HG03045 (cell line): ENCODE measurements at regions not wholly inside any gene's neighbourhood (a gene's known extent, or its start where the extent isn't known, plus 50 kb on each side); places are given as distances from the start of the nearest gene placed in this dataset.

Source experiments
- ATAC-seq: cut with Tn5 transposase; IDR thresholded peaks from one replicate; pipeline ENCODE4 v1.9.1; 2021; ENCODE audit warnings: mild to moderate bottlenecking, moderate library complexity; ENCODE audit not compliant: unreplicated experiment

DNA sequence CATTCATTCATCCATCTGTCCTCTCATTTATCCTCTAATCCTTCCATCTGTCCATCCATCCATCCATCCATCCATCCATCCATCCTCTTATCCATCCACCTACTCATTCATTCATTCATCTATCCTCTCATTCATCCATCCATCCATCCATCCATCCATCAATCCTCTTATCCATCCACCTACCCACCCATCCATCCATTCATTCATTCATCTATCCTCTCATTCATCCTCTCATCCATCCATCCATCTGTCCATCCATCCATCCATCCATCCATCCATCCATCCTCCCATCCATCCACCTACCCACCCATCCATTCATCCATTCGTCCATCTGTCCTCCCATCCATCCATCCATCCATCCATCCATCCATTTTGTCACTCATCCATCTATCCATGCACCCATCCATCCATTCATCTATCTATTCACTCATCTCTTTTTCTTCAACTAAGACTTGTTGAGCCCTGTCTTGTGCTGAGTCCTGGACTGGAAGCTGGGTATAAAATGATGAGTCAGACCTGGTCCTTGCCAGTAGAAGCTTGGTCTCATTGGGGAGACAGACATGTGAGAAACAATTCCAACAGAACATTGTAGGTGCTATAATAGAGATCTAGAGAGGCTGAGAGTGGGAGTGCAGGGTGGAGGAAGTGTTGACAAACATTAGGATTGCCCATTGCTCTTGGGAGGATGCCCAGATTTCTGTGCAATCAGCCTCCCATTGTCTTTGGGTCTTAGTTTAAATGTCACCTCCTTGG is 55.0 kb upstream of the IER5L start:
- ATAC-seq: no peak

DNA sequence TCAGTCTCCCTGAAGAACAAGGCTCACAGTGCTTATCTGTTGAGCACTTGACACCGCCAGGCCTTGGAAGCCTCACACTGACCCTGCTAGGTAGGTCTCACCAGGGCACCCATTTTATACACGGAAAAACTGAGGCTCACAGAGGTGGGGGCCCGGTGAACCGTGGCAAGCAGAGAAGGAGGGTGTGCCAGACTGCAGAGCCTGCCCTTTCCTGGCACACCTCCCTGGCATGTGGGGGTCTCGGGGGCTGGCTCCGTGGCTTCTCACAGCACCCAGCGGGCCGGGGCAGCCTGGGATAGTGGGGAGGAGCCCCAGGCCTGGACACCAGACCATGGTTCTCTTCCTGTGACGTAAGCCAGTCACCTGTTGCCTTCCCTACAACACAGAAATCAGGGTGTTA is 53.7 kb upstream of the IER5L start:
- no peak for ATAC-seq

DNA sequence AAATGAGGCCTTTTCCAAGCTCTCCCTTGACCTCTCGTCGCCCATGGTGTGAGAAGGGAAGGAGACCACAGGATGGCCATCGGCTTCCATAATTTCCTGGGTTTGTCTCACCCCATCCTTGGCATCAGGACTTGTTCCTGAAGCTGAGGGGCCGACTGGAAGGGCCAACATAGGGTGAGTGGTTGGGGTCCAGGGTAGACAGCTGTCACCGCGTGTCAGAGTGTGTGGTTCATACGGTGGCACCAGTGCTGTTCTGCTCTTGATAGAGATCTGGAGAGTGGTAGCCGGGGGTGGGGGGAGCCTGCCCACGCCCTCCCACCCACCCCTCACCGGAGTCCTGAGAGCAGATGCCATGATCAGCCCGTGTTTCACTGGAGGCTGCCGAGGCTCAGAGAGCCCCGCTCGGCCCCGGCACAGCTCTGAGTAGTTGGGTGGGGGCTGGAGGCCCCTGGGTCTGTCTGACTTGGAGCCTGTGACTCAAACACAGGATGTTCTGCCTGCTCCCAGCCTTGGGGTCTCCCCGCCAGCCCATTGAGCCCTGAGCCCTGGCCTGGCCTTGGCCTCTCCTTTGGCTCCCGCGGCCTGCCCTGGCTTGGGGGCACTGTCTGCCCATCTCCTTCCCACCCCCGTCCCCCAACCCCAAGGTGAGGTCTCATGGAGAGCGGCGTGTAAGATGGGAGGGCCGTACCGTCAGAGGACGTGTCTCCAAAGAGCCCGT is 53.1 kb upstream of the IER5L start:
- ATAC-seq: no peak

DNA sequence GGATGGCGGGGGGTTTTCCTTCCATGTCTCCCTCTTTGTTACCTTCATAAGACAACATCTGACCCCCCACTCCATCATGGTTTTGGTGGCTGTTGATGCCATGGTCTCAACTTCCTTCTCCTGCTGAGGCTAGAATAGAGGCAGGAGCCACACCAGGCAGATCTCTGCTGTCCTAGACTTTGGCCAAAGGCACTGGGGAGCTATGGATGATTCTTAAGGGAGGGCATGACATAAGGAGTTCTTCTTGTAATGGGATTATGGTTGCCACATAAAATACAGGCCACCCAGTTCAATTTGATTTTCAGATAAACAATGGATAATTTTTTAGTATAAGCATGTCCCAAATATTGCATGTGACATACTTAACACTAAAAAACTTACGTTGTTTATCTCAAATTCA is 52.2 kb upstream of the IER5L start:
- no peak for ATAC-seq
